HG02870 (cell line): ENCODE measurements at regions not wholly inside any gene's neighbourhood (a gene's known extent, or its start where the extent isn't known, plus 50 kb on each side); places are given as distances from the start of the nearest gene placed in this dataset.
"Not testable (repeated sequence)": the region's sequence is repeated elsewhere in the genome, so short reads cannot be mapped to it uniquely, and the experiment has no call there.

Experiments used
- ATAC-seq: cut with Tn5 transposase; IDR thresholded peaks from one replicate; pipeline ENCODE4 v1.9.1; 2021; ENCODE audit warnings: mild to moderate bottlenecking, moderate library complexity; ENCODE audit not compliant: unreplicated experiment

DNA sequence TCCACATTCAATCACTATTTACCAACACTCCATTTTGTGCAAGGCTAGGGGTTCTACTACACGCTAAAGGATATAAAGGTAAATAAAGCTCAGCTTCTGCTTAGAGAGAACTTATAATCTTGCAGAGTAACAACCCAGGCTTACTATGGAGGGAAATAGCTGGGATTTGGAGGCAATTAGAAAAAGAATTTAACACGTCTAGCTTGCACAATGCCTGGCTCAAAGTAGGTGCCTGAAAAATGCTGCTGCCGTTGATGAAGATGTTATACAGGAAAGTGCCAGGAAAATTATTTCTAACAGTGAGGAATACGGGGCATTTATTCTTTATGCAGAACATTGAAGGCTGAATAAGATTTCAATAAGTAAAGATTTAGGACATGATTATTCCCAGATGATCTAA is 214.2 kb downstream of the KITLG start:
- ATAC-seq = no peak

DNA sequence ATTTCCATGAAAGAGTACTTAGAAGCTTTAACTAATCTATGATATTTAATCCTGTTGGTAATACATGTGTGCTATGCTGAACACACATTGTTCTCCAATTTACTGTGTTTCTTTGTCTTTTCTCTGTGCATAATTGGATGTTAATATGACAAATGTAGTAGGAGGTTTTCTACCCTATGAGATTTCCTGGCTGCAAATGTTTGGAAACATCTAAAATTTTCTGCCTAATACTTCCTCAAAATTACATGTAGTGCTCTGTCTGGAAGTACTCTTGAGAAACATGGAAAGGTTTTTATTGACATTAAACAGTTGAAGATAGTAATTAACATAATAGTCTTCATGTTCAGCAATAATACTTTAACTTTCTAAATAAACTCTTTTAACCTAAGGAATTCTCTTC is 213.0 kb downstream of the KITLG start:
- ATAC-seq = no peak

DNA sequence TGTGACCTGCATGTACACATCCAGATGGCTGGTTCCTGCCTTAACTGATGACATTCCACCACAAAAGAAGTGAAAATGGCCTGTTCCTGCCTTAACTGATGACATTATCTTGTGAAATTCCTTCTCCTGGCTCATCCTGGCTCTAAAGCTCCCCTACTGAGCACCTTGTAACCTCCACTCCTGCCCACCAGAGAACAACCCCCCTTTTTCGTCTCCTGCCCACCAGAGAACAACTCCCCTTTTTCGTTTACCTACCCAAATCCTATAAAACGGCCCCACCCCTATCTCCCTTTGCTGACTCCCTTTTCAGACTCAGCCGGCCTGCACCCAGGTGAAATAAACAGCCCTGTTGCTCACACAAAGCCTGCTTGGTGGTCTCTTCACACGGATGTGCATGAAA is 212.2 kb downstream of the KITLG start:
- ATAC-seq = not testable (repeated sequence)

DNA sequence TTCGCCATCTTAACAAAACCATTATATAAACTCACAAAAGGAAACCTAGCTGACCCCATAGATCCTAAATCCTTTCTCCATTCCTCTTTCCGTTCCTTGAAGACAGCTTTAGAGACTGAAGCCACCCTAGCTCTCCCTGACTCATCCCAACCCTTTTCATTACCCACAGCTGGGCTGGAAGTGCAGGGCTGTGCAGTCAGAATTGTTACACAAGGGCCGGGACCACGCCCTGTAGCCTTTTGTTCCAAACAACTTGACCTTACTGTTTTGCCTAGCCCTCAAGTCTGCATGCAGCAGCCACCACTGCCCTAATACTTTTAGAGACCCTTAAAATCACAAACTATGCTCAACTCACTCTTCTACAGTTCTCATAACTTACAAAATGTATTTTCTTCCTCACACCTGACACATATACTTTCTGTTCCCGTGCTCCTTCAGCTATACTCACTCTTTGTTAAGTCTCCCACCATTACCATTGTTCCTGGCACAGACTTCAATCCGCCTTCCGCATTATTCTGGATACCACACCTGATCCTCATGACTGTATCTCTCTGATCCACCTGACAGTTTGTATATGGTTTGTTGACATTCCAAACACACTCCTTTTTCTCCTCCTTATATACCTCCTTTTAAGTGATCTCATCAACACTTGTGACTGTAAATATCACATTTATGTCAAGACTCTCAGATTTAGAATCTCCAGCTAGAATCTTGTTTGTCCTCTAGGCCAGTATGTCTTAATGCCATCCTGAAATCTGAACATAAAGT is 208.7 kb downstream of the KITLG start:
- no peak for ATAC-seq

DNA sequence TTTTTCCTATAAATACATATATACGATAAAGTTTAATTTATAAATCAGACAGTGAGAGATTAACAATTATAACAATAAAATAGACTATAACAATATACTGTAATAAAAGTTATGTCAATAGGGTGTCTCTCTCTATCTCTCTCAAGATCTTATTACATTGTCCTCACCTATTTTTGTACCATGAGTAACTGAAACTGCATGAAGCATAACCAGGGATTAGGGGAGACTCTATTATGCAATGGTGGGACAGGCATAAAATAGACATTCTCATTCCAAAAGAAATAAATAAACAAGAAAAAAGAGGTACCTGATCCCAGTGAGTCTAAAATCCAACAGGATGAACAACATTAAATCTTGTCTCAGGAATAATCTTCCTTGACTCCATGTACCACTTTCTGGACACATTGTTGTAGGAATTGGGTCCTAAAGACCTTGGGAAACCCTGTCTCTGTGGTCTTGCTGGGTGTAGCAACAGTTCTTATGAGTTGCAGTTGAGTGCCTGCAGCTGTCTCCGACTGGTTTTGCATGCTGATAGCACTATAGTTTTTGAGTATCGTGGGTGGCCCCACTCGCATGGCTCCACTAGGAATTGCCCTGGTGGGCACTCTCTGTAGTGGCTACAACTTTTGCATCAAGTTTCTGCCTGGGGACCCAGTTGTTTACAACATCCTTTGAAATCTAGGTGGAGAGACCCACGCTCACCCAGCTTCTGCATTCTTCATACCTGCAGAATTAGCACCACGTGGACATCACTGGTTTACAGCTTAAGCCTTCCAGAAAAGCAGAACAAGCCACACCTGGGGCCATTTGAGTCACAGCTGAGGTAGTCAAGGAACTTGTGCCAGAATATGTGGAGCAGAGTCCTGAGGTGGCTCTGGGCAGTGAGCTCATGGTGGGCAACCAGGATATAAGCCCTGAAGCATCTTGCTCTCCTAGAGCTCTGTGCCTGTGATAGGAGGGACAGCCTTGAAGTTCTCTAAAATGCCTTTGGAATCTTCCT is 204.7 kb downstream of the KITLG start:
- ATAC-seq = no peak

DNA sequence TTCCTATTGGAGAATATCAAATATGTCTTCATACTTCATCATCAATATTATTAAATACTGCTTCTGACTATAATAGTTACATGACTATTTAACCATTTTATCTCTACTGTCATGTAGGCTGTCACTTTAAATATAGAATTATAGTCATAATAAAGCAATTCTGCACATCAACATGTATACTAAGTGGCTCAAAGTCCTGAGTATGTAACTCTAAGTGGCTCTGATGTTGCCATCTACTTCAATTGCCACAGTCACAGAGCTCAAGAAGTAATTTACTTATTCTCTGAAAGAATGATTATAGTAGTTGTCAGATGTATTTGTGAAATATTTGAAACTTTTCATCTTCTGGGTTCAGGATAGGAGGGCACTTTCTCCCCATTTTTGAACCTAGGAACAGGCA is 202.3 kb downstream of the KITLG start:
- no peak for ATAC-seq

DNA sequence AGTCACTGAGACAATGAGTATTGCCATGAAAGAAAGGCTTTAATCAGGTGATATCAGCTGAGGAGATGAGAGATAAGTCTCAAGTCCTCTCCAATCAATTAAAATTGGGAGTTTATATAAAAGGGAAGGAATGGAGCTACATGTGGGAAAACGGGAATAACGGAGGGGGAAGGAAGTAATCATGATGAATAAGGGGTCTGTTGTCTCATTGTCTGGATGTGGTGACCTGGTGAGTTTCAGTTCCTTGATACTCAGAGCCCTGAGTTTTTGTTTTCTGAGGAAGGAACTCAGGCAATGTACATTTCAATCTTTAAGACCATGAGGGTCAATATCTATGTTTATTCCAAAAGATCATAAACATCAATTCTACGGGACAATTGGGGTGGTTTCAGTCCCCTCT is 198.8 kb downstream of the KITLG start:
- no peak for ATAC-seq

DNA sequence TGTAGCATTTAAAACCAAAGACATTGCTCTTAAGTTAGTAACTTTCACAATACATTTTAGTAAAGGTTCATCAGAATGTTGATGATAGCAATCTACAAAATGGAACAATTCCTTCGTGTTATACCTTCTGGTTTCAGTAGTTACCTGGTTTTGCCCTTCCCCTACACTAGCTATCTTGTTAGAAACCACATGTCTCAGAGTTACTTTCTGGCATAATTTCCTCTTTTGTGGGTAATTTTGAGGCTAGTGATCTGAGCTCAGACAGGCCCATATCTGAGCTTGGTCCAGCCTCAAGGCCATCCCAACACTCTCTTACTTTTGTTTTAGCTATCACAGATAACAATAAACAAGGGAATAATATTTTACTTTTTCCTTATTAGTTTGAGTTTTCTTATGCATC is 196.9 kb downstream of the KITLG start:
- peak; percentile 66 for ATAC-seq

- peak; percentile 46 for ATAC-seq
These were observed 191.4 kb downstream of the KITLG start for GRCh38 chr12:88388566-88389540.

DNA sequence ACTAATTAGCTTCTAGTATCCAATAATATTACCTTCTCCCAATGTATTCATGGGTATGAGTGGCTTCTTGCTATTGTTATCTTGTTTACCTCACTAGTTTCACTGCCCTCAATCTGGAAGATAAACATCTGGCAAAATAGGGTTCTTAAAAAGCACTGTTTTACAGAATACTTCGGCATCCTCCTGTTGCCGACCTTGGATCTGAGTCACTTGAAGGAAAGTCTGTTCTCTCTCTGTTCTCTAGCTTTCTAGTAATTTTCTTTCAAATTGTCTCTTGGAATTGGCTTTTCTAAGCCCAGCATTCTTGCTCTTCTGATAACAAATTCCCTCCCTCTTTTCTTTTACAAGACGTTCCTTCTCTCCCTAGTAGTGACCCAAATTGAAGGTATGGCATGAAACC is 189.5 kb downstream of the KITLG start:
- no peak for ATAC-seq

DNA sequence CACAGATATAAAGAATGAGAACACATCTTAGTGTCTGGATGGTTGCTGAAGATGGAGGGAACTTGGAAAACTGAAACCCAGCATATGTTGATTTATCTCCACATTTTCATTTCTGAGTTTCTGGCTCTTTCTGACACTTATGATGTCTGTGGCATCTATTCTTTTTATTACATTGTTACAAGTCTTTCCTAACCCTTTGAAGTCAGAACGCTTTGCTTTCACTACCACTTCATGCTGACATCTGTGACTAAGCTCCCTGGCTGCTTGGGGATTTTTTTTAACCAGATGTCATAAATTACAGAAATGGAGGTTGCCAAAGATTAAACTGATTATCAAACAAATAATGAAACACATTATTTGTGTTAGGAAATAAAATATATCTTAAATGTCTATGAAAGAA is 188.7 kb downstream of the KITLG start:
- ATAC-seq = peak; percentile 70

DNA sequence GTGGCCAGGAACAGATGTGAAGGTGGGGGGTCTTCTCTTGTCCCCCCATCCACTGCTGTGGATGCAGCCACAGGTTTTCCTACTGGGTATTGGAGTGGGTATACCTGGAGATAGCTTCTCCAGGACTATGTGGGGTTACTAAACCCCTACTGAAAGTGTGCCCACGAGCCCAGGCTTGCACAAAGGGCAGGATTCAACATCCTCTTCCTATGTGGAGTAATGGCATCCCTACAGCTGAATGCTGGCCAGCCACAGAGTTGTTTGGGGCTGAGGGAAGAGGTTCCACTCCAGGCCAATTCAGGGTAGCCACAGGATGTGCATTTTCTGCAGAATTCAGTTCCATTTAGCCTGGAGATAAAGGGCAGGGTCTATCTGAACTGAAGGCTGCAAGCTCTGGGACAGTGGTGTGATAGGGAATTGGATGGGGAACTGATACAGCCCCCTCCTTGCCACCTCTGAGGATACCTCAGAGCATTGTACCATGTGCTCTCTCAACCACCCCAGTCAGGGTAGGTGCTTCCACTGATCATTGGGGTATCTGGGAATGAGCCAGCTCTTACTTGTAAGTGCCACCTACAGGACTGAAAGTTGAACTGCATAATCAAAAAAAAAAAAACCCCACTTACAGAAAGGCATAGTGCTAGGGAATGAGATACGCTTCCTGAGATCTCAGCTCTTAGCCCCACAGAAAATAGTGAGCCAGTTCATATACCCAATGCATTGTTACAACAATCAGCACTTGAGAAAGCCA is 187.1 kb downstream of the KITLG start:
- ATAC-seq = no peak

- ATAC-seq = no peak
These were observed 182.2 kb downstream of the KITLG start for GRCh38 chr12:88398031-88398430.

- ATAC-seq = no peak
These were observed 180.5 kb downstream of the KITLG start for GRCh38 chr12:88399811-88400210.

GRCh38 chr12:88400302-88400701 is 180.0 kb downstream of the KITLG start:
- ATAC-seq = no peak

- no peak for ATAC-seq
These were observed 179.1 kb downstream of the KITLG start for GRCh38 chr12:88401155-88401554.

- no peak for ATAC-seq
These were observed 173.4 kb downstream of the KITLG start for GRCh38 chr12:88406905-88407304.

DNA sequence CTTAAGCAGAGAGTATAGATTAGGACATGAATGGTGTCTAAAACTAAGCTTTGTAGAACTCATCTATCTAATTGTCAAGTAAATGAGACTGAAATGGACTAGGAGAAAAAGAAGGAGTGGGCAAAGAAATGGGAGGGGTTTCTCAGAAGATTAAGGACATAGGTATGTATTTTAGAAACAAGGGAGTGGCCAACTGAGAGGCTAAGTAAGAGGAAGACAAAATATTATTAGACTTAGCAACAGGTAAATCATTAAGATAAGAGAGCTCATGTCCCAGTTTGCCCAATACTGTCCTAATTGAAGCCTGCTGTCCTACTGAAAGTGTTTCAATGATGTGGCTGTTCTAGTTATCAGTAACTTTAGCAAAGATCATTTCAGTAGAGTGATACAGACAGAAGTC is 171.4 kb downstream of the KITLG start:
- no peak for ATAC-seq

DNA sequence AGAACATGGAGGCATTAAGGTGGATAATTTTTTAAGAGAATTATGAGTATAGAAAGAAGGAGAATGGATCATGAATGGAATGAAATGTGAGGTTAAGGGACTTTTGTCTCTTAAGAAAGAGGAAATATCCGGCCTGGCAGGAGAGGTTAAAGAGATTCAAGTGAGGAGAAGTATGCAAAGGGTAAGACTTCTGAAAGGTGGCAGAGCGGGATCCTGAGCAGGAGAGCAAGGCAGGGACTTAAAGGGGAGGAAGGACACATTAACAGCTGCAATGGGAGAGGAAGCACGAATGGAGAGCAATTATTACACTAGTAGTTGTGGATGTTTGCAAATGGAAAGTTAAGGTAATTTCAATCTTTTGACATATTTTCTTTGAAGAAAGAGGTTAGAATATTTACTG is 171.0 kb downstream of the KITLG start:
- ATAC-seq = no peak

DNA sequence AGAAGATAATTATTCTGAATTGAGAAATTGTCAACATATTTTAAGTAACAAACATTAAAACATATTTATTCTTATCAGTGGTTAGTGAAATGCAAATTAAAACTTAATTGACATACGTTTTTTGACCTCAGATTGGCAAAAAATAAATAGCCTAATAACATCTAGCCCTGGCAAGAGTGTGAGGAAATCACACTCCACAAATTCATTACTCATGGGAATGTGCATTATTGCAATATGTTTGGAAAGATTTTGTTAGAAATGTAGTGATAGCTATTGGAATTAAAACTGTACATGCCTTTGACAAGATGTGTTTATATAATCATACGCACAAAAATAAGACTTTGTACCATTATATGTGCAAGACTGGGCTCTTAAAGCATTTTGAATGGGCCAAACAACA is 168.6 kb downstream of the KITLG start:
- ATAC-seq = no peak
